Ovary (tissue), 7 donors: ENCODE measurements at regions not wholly inside any gene's neighbourhood (a gene's known extent, or its start where the extent isn't known, plus 50 kb on each side); places are given as distances from the start of the nearest gene placed in this dataset.

ENCODE experiments used
- DNase-seq, 5 donors: peaks; one replicate each; pipeline ENCODE4 v3.0.0-alpha.2; 2019 to 2020
- H3K27ac ChIP-seq, 2 donors: fragments of 200-600 bp; one replicate each; pipeline versions ENCODE4 v1.5.1 to v1.8.0; 2019 to 2022
- H3K27me3 ChIP-seq: fragments of 200-600 bp; one replicate; pipeline ENCODE4 v1.8.0; 2022
- H3K36me3 ChIP-seq: fragments of 200-600 bp; sonication (generic); one replicate; pipeline ENCODE4 v1.5.1; 2019
- H3K4me1 ChIP-seq: one replicate; pipeline ENCODE4 v1.8.1; 2013; ENCODE audit warnings: mild to moderate bottlenecking, moderate library complexity; ENCODE audit not compliant: insufficient read depth
- H3K4me3 ChIP-seq: fragments of 200-600 bp; sonication (generic); one replicate; pipeline ENCODE4 v1.5.1; 2017
- H3K9me3 ChIP-seq, 2 donors: fragments of 200-600 bp in 1 of 2; sonication (generic) in 1 of 2; one replicate each; pipeline versions ENCODE4 v1.5.1 to v1.8.1; 2013 to 2019; ENCODE audit warnings: mild to moderate bottlenecking in 1 of 2, moderate library complexity in 1 of 2
- EP300 ChIP-seq: sonication (generic); formaldehyde crosslinking; IDR thresholded peaks from one replicate; pipeline ENCODE4 v1.6.1; 2017; ENCODE audit warnings: antibody characterized with exemption
- POLR2A ChIP-seq: fragments of 450-650 bp; IDR thresholded peaks from one replicate; pipeline ENCODE4 v1.6.1; 2017; ENCODE audit warnings: antibody characterized with exemption, mild to moderate bottlenecking, moderate library complexity
- WGBS, 3 donors: extraction: QIAGEN DNeasy Blood & Tissue Kit in 1 of 3; methylation state at CpG; one replicate each; pipeline versions ENCODE4 v1.1.5 to v1.1.7; 2013 to 2017; 5-methylcytosine and 5-hydroxymethylcytosine counted together
- intact Hi-C, 4 donors: fragments of 100-400 bp; cut with DNase I; formaldehyde crosslinking; loops; one replicate each; pipeline versions ENCODE4 v1.11.0 to v1.15.1; 2022 to 2023
- TF ChIP-seq, protein P1 (sequence below), 3 donors: fragments of 450-650 bp in 2 of 3; fragments of 200-600 bp in 1 of 3; IDR thresholded peaks; one replicate each; pipeline versions ENCODE4 v1.5.1 to v1.8.0; 2016 to 2022; ENCODE audit warnings: antibody characterized with exemption in 3 of 3, mild to moderate bottlenecking in 1 of 3
- donor health status: DM: no; HTN: no; CAD: no; lungs with moderate emphysema.
- donor health status: DM: no; HTN: no; CAD: no.
- donor health status: Bipolar disorder and iron deficiency.
- donor health status: DM: no; HTN: no; CAD: no.
- donor health status: DM: yes; HTN: yes; CAD: no.

DNA sequence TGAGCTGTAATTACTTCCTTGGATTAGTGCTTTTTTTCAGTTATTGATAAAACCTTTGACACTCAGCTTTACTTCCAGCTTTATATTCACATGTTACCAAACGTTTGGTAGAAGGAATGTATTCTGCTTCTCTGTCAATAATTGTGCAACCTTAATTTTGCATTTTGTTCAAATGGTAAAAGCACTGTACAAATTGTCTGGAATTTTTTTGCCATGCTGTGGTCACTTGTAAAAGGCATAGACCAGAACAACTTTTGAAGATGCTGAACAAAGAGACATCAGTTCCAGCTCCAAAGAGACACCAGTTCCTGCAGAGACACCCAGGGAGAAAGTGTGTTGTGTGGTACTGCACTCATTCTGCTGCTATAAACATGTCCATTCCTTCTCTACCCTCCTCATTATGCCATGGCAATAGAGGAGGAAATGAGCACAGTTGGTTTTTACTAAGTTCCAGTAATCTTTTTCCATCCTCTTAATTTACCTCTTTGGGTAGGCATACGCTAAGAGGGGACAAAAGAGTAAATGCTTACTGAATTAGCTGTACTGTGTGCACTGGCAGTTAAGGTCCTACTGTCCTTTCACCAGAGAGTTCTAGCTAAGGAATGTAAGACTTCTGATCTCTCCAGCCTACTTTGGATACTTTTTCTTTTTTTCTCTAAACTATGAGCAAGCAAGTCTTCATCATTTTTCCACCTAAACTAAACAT is 387.4 kb downstream of the FGF10 start:
- no peak for DNase-seq
- TF ChIP-seq POLR2A: no peak
- TF ChIP-seq EP300: no peak
- TF ChIP-seq, protein P1, sequence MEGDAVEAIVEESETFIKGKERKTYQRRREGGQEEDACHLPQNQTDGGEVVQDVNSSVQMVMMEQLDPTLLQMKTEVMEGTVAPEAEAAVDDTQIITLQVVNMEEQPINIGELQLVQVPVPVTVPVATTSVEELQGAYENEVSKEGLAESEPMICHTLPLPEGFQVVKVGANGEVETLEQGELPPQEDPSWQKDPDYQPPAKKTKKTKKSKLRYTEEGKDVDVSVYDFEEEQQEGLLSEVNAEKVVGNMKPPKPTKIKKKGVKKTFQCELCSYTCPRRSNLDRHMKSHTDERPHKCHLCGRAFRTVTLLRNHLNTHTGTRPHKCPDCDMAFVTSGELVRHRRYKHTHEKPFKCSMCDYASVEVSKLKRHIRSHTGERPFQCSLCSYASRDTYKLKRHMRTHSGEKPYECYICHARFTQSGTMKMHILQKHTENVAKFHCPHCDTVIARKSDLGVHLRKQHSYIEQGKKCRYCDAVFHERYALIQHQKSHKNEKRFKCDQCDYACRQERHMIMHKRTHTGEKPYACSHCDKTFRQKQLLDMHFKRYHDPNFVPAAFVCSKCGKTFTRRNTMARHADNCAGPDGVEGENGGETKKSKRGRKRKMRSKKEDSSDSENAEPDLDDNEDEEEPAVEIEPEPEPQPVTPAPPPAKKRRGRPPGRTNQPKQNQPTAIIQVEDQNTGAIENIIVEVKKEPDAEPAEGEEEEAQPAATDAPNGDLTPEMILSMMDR (IDR thresholded peaks at IDR 0.05): no peak
- H3K9me3 ChIP-seq: no peaks in the 10 kb centered on the region
- intact Hi-C loops: no loop called here
- H3K4me3 ChIP-seq: no peak overlapping the region
- no peaks in the 10 kb centered on the region for H3K36me3 ChIP-seq
- peaks cover 6% of the 10 kb centered on the region for H3K4me1 ChIP-seq
- no peak overlapping the region for H3K27ac ChIP-seq
- 60 to 72% (median 71%) methylated on average over 2 of the region's 2 CpGs for WGBS, 3 donors
- H3K27me3 ChIP-seq: no peaks in the 10 kb centered on the region

DNA sequence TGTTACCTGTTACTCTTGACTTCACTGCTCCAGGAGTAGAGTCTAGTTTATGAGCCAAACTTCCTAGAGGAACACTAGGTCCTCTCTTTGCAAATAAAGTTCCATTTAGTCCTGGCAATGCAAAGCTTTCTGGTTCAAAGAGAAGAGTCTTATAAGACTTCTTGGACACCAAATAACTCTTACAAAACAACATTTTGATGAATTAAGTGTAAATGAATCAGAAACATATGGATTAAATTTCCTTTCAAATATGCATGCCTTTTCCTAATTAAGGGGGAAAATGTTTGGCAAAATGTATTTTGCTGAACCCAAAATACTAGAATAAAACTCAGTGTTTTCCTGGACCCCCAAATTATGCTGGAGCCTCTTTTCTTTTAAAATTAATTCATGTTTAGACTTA is 388.0 kb downstream of the FGF10 start:
- H3K27ac ChIP-seq: no peak overlapping the region
- intact Hi-C loops: no loop called here
- no peak for DNase-seq
- no peaks in the 10 kb centered on the region for H3K36me3 ChIP-seq
- no peaks in the 10 kb centered on the region for H3K27me3 ChIP-seq
- H3K4me1 ChIP-seq: peaks cover 6% of the 10 kb centered on the region
- TF ChIP-seq EP300: no peak
- TF ChIP-seq POLR2A: no peak
- TF ChIP-seq, protein P1 (IDR thresholded peaks at IDR 0.05): no peak
- H3K4me3 ChIP-seq: no peak overlapping the region
- no peaks in the 10 kb centered on the region for H3K9me3 ChIP-seq

DNA sequence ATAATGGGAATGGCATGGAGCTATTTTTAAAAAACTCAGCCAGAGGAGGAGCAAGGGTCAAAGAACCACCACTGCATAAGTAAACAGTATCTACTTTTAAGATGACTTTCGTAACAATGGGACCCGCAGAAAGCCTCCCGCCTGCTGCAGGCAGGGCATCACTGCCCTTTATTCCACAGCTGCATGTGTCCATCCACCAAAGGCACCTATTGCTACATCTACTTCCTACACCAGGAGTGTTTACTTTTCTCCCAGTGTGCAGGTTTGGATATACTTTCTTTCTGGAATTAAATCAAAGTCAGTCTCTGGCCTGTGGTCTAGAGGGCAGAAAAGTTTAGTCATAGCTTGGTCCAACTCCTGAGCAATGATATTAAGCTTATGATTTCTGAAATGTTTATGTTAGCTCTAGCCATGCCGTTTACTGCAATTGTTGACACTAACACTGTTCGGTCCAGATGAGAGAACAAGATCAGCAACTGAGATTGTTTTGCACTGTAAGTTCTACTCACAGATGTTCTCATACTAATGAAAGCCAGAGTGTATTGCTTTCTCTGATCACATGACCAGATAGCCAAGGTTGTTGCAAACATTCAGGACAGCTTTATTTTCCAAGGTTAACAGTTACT is 391.5 kb downstream of the FGF10 start:
- no peaks in the 10 kb centered on the region for H3K36me3 ChIP-seq
- H3K4me1 ChIP-seq: peaks cover 6% of the 10 kb centered on the region
- no peak overlapping the region for H3K27ac ChIP-seq
- no peaks in the 10 kb centered on the region for H3K9me3 ChIP-seq
- TF ChIP-seq, protein P1 (IDR thresholded peaks at IDR 0.05): no peak
- TF ChIP-seq POLR2A (no peak), EP300 (no peak)
- peak in 1 of 5 donors; percentile 17 for DNase-seq
- no peak overlapping the region for H3K4me3 ChIP-seq
- intact Hi-C loops: no loop called here
- WGBS, 3 donors: 18 to 36% (median 19%) methylated on average over 5 of the region's 5 CpGs
- H3K27me3 ChIP-seq: no peaks in the 10 kb centered on the region

DNA sequence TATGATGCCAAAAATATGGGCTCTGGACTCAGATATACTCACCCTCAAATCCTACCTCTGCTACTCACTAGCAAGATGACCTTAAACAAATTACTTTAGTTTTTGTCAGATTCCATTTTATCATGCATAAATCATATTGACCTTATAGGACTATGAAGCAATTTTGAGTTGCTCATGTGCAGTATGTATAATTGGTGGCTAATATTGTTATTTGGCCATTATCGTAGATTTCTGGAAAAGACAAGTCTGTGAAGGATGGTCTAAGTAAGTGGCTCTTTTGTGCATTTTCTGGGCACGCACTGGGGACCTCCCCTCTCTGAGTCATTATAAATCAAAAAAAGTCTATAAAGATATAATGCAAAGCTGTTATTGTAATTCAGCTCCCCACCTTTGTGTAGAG is 393.0 kb downstream of the FGF10 start:
- Histone ChIP-seq H3K36me3 (no peaks in the 10 kb centered on the region), H3K27ac (no peak overlapping the region), H3K4me1 (peaks cover 6% of the 10 kb centered on the region), H3K27me3 (no peaks in the 10 kb centered on the region), H3K9me3 (no peaks in the 10 kb centered on the region), H3K4me3 (no peak overlapping the region)
- DNase-seq: no peak
- intact Hi-C loops: no loop called here
- 94 to 96% (median 95%) methylated on average over 2 of the region's 2 CpGs for WGBS, 3 donors
- TF ChIP-seq EP300: no peak
- TF ChIP-seq, protein P1 (IDR thresholded peaks at IDR 0.05): no peak
